Thyroid gland (tissue), 4 donors: ENCODE measurements at regions not wholly inside any gene's neighbourhood (a gene's known extent, or its start where the extent isn't known, plus 50 kb on each side); places are given as distances from the start of the nearest gene placed in this dataset.
"Not testable (repeated sequence)": the region's sequence is repeated elsewhere in the genome, so short reads cannot be mapped to it uniquely, and the experiment has no call there.

Source experiments
- DNase-seq, 2 donors: peaks; one replicate each; pipeline ENCODE4 v3.0.0-alpha.2; 2019
- H3K27ac ChIP-seq, 3 donors: fragments of 200-600 bp; sonication (generic); 1 replicate in 2 of 3; 2 replicates in 1 of 3; pipeline ENCODE4 v1.5.1; 2016 to 2019; ENCODE audit warnings: mild to moderate bottlenecking in 1 of 3, moderate library complexity in 1 of 3
- H3K27me3 ChIP-seq: fragments of 200-600 bp; sonication (generic); one replicate; pipeline ENCODE4 v1.5.1; 2019
- H3K36me3 ChIP-seq, 2 donors: fragments of 200-600 bp; sonication (generic); one replicate each; pipeline ENCODE4 v1.5.1; 2016 to 2019
- H3K4me1 ChIP-seq, 2 donors: fragments of 200-600 bp; sonication (generic); one replicate each; pipeline ENCODE4 v1.5.1; 2017 to 2019
- H3K4me3 ChIP-seq, 3 donors: fragments of 200-600 bp; sonication (generic); replicated peaks in 1 of 3; 1 replicate in 2 of 3; 2 replicates in 1 of 3; pipeline ENCODE4 v1.5.1; 2016; ENCODE audit warnings: mild to moderate bottlenecking in 1 of 3
- H3K9me3 ChIP-seq: fragments of 200-600 bp; sonication (generic); one replicate; pipeline ENCODE4 v1.5.1; 2017
- WGBS, 2 donors: methylation state at CpG; one replicate each; pipeline ENCODE4 v1.1.5; 2017; 5-methylcytosine and 5-hydroxymethylcytosine counted together
- intact Hi-C: fragments of 100-400 bp; cut with DNase I; formaldehyde crosslinking; loops from one replicate; pipeline ENCODE4 v1.15.1; 2023

GRCh38 chr2:89876878-89877277 is 1185.4 kb downstream of the RPIA start:
- DNase-seq, H3K4me3 ChIP-seq, H3K27ac ChIP-seq, H3K9me3 ChIP-seq, H3K36me3 ChIP-seq, intact Hi-C loops, H3K27me3 ChIP-seq, H3K4me1 ChIP-seq: not testable (repeated sequence)
- WGBS, 2 donors = 50 to 74% methylated on average over 3 to 6 of the region's 6 CpGs

DNA sequence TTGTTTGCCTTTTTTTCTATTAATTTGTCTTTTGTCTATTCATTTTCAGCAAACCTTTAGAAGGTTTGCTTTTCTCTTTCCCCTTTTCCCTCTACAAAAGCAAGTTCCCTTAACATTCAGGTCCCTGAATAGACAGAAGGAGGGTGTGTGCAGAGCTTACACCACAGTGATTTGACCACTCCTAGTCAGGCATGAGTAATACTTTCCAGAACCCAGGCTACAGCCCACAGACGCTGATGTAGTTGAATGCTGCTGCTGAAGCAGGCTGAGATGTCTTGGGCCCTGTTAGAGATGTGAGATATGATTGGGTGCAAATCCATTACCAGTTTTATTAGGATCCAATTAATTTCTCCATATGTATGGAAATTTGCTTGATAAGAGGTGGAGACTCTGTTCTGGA is 1191.4 kb downstream of the RPIA start:
- DNase-seq, intact Hi-C loops, H3K27me3 ChIP-seq, H3K36me3 ChIP-seq, H3K4me3 ChIP-seq, H3K4me1 ChIP-seq, H3K9me3 ChIP-seq, H3K27ac ChIP-seq: not testable (repeated sequence)
- WGBS, 2 donors = 0% methylated on average over 1 of the region's 1 CpG; no CpG with 5 or more reads in 1 of the 2 donors

DNA sequence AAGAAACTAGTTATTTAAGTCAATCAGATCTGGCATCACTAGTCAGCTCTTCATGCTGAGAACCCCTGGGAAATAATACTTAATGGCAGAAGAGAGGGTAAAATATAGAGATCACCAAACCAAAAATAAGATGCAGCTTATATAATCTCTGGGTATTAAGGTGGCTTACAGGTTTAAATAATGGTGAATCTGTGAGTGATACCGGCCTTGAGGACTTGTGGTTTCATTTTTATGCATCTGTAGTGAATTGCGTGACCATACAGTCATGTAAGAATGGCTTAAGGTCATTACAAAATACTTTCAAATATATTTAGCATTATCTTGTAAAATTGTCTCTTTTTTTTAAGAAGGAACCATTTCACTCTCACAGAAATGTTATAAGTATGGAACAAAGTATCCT is 1192.2 kb downstream of the RPIA start:
- DNase-seq, H3K4me3 ChIP-seq, H3K4me1 ChIP-seq, intact Hi-C loops, H3K27ac ChIP-seq, H3K9me3 ChIP-seq, H3K27me3 ChIP-seq, H3K36me3 ChIP-seq: not testable (repeated sequence)
- 72 to 73% methylated on average over 2 of the region's 2 CpGs for WGBS, 2 donors

DNA sequence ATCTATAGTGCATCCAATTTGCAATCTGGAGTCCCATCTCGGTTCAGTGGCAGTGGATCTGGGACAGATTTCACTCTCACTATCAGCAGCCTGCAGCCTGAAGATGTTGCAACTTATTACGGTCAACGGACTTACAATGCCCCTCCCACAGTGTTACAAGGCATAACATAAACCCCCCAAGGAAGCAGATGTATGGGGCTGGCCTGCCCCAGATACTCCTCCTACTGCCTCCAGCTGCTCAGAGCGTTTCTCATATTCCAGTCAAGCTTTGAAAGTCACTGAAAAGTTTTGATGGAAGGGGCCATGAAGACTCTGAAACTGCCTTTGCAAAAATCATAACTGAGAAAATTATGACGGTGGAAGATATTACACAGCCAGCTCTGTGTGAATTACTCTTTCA is 1193.6 kb downstream of the RPIA start:
- H3K4me3 ChIP-seq, H3K4me1 ChIP-seq, H3K27ac ChIP-seq, H3K9me3 ChIP-seq, H3K27me3 ChIP-seq, DNase-seq, H3K36me3 ChIP-seq, intact Hi-C loops: not testable (repeated sequence)
- WGBS, 2 donors = 78% methylated on average over 2 of the region's 5 CpGs; no CpG with 5 or more reads in 1 of the 2 donors

GRCh38 chr2:89888693-89889092 is 1197.2 kb downstream of the RPIA start:
- H3K27ac ChIP-seq, DNase-seq, H3K36me3 ChIP-seq, H3K27me3 ChIP-seq, intact Hi-C loops, H3K4me3 ChIP-seq, H3K4me1 ChIP-seq, H3K9me3 ChIP-seq: not testable (repeated sequence)
- WGBS, 2 donors = no CpG with 5 or more reads among the region's 4 CpGs

DNA sequence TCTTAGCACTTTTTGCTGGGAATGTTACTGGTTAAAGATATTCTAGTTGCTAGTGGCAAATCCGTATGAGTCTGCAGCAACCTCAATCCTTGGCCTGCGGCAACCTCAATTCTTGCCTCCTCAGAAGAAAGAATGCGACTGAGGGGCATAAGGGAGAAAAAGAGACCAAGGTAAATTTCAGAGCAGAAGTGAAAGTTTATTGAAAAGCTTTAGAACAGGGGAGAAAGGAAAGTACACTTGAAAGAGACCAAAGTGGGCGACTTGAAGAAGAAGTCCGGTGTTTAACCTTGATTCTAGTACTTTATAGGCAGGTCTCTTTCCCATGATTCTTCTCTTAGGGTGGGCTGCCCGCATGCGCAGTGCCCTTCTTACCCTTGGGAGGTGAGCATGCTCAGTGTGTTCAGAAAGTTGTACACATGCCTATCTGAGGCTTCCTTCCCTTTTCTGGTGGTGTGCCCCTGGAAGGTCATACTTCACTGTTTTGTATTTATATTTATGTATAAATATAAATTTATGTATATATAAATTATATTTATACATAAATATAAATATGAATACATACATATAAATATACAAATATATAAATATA is 1198.8 kb downstream of the RPIA start:
- H3K27me3 ChIP-seq, H3K9me3 ChIP-seq, intact Hi-C loops, DNase-seq, H3K4me3 ChIP-seq, H3K36me3 ChIP-seq, H3K4me1 ChIP-seq, H3K27ac ChIP-seq: not testable (repeated sequence)
- WGBS, 2 donors = no CpG with 5 or more reads among the region's 7 CpGs

GRCh38 chr2:89894988-89895387 is 1203.5 kb downstream of the RPIA start:
- WGBS, 2 donors = no CpG with 5 or more reads among the region's 4 CpGs
- intact Hi-C loops, H3K27ac ChIP-seq: not testable (repeated sequence)

DNA sequence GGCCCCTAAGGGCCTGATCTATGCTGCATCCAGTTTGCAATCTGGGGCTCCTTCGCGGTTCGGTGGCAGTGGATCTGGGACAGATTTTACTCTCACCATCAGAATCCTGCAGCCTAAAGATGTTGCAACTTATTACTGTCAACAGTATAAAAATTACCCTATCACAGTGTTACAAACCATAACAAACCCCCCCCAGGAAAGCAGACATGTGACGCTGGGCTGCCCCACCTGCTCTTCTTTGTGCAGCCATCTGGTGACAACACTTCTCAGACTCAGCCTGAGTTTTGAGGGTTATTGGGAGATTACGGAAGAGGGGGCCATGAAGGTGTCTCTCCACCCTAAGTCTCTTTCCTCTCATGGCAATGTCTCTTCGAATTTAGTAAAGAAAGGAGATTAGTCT is 1204.2 kb downstream of the RPIA start:
- H3K27ac ChIP-seq, H3K4me3 ChIP-seq, DNase-seq, H3K9me3 ChIP-seq, H3K27me3 ChIP-seq, H3K36me3 ChIP-seq, intact Hi-C loops, H3K4me1 ChIP-seq: not testable (repeated sequence)
- no CpG with 5 or more reads among the region's 6 CpGs for WGBS, 2 donors

More at GRCh38 chr2:89894988-89895387, 1203.5 kb downstream of the RPIA start:
- not testable (repeated sequence) for H3K4me3 ChIP-seq, H3K27me3 ChIP-seq, H3K36me3 ChIP-seq, DNase-seq, H3K4me1 ChIP-seq, H3K9me3 ChIP-seq

GRCh38 chr2:89927018-89927417 is 1235.5 kb downstream of the RPIA start:
- H3K27ac ChIP-seq, H3K4me3 ChIP-seq, H3K9me3 ChIP-seq, DNase-seq, H3K36me3 ChIP-seq, intact Hi-C loops, H3K4me1 ChIP-seq, H3K27me3 ChIP-seq: not testable (repeated sequence)
- WGBS, 2 donors = 43 to 66% methylated on average over 1 to 2 of the region's 2 CpGs

DNA sequence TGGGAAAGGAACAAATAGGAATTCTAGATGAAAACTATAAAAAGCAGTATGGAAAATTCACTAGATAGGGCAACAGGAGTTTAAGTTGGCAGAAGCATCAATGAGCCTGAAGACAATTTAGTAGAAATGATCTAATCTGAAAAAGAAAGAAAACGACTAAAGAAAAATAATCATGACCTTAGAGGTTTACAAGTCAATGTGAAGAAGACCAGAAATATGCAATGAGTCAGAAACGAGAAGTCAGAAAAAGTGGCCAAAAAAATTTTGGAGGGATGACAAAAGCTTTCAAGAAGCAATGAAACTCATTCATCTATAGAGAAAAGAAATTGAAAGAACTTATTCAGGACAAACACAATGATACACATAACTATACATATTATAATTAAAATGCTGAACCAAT is 1244.0 kb downstream of the RPIA start:
- H3K27ac ChIP-seq, H3K4me3 ChIP-seq, H3K27me3 ChIP-seq, intact Hi-C loops, H3K4me1 ChIP-seq, H3K36me3 ChIP-seq, H3K9me3 ChIP-seq, DNase-seq: not testable (repeated sequence)
- WGBS, 2 donors = 51 to 58% methylated on average over 2 of the region's 2 CpGs

- H3K27me3 ChIP-seq, H3K27ac ChIP-seq, H3K4me1 ChIP-seq, DNase-seq, H3K9me3 ChIP-seq, H3K4me3 ChIP-seq, intact Hi-C loops, H3K36me3 ChIP-seq: not testable (repeated sequence)
- 62% methylated on average over 2 of the region's 2 CpGs for WGBS, 2 donors
Observed at GRCh38 chr2:89936011-89936410, 1244.5 kb downstream of the RPIA start.

DNA sequence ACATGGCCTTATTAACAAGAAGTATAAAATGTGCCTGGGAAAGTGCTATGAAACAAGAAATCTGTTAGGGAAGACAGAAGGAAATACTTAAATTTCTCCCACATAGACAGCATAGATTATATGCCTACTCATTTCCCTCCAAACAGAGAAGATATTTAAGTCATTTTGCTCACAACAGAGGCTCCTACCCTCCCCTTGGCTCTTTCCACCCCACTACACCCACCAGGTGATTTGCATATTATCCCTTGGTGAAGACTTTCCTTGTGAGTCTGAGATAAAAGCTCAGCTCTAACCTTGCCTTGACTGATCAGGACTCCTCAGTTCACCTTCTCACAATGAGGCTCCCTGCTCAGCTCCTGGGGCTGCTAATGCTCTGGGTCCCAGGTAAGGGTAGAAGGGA is 1245.1 kb downstream of the RPIA start:
- H3K9me3 ChIP-seq, H3K4me3 ChIP-seq, DNase-seq, H3K4me1 ChIP-seq, H3K36me3 ChIP-seq, H3K27ac ChIP-seq, intact Hi-C loops, H3K27me3 ChIP-seq: not testable (repeated sequence)

GRCh38 chr2:89938756-89939155 is 1247.3 kb downstream of the RPIA start:
- H3K27ac ChIP-seq, H3K36me3 ChIP-seq, H3K4me1 ChIP-seq, DNase-seq, H3K9me3 ChIP-seq, intact Hi-C loops, H3K27me3 ChIP-seq, H3K4me3 ChIP-seq: not testable (repeated sequence)
- 24% methylated on average over 5 of the region's 5 CpGs; no CpG with 5 or more reads in 1 of the 2 donors for WGBS, 2 donors

DNA sequence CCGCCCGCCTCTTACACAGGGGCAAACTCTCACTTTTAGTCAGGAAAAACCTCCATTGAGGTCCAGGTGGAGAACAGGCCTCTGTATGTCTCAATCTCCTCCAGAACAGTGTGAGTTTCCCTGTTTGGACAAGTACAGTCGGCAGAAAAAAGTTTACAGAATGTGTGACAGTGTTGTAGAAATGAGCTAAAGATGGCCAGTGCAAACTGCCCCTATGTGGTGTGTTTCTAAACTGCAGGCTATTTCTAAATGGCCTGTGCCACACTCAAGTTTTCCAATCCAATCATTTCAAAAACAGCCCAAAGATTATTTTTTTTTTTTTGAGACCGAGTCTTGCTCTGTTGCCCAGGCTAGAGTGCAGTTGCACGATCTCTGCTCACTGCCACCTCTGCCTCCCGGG is 1252.8 kb downstream of the RPIA start:
- H3K9me3 ChIP-seq, H3K4me3 ChIP-seq, H3K27ac ChIP-seq, intact Hi-C loops, DNase-seq, H3K4me1 ChIP-seq, H3K27me3 ChIP-seq, H3K36me3 ChIP-seq: not testable (repeated sequence)
- 94% methylated on average over 3 of the region's 6 CpGs; no CpG with 5 or more reads in 1 of the 2 donors for WGBS, 2 donors
